GM06990 (cell line): ENCODE measurements at regions not wholly inside any gene's neighbourhood (a gene's known extent, or its start where the extent isn't known, plus 50 kb on each side); places are given as distances from the start of the nearest gene placed in this dataset.
"Not testable (repeated sequence)": the region's sequence is repeated elsewhere in the genome, so short reads cannot be mapped to it uniquely, and the experiment has no call there.

Experiments used
- DNase-seq: peaks from one replicate; pipeline ENCODE4 v3.0.0-alpha.2; 2011; ENCODE audit not compliant: insufficient read length; ENCODE audit errors: extremely low read depth
- H3K27me3 ChIP-seq: replicated peaks from 2 replicates; pipeline ENCODE4 v1.6.0; 2011; ENCODE audit warnings: low read length; ENCODE audit not compliant: control insufficient read depth, insufficient read depth
- H3K36me3 ChIP-seq: 2 replicates; pipeline ENCODE4 v1.5.1; 2011; ENCODE audit warnings: low read length; ENCODE audit not compliant: control insufficient read depth, insufficient read depth
- H3K4me3 ChIP-seq: replicated peaks from 2 replicates; pipeline ENCODE4 v1.5.1; 2011; ENCODE audit warnings: low read depth, mild to moderate bottlenecking, control low read depth, low read length
- TF ChIP-seq, protein P1 (sequence below): IDR thresholded peaks from 2 replicates; pipeline ENCODE4 v1.5.1; 2011; ENCODE audit warnings: low read length, control low read depth, mild to moderate bottlenecking, inconsistent platforms; ENCODE audit not compliant: insufficient read depth, poor library complexity, severe bottlenecking

DNA sequence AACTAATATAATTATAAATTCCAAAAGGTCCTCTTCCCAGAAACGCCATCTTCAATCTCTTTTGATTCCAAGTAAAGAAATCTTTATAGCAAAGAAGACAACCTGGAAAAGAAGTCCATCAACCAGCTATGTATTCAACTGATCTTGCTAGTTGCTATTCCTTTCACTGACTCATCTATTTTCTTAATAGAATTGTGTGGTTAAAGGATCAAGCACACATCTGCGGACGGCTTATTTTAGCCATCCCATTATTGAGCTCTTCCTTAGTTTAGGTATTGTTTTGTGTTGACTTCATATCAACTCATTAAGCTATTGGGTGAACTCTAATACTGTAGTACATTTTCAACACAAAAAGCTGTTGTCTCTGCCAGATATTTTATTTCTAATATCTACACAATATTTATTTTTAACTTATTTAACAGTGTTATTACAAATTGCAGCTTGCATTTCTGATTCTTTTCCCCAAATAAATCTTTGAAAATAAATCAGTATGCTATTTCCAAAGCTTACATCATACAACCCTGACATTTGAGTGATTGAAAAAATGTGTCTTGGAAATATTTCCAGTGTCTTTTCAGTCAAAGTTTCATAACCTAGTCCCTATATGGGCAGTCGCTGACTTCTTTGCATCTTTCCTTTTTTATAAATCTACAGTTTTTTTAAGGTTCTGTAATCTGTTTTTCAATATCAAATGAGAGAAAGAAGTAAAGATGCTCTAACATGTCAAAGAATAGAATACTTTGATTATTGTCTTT, 158.8 kb upstream of the SPRY2 start:
- Histone ChIP-seq H3K27me3 (no peaks in the 10 kb centered on the region), H3K4me3 (no peak overlapping the region), H3K36me3 (no peaks in the 10 kb centered on the region)
- TF ChIP-seq, protein P1, sequence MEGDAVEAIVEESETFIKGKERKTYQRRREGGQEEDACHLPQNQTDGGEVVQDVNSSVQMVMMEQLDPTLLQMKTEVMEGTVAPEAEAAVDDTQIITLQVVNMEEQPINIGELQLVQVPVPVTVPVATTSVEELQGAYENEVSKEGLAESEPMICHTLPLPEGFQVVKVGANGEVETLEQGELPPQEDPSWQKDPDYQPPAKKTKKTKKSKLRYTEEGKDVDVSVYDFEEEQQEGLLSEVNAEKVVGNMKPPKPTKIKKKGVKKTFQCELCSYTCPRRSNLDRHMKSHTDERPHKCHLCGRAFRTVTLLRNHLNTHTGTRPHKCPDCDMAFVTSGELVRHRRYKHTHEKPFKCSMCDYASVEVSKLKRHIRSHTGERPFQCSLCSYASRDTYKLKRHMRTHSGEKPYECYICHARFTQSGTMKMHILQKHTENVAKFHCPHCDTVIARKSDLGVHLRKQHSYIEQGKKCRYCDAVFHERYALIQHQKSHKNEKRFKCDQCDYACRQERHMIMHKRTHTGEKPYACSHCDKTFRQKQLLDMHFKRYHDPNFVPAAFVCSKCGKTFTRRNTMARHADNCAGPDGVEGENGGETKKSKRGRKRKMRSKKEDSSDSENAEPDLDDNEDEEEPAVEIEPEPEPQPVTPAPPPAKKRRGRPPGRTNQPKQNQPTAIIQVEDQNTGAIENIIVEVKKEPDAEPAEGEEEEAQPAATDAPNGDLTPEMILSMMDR, result no peak
- no peak for DNase-seq

DNA sequence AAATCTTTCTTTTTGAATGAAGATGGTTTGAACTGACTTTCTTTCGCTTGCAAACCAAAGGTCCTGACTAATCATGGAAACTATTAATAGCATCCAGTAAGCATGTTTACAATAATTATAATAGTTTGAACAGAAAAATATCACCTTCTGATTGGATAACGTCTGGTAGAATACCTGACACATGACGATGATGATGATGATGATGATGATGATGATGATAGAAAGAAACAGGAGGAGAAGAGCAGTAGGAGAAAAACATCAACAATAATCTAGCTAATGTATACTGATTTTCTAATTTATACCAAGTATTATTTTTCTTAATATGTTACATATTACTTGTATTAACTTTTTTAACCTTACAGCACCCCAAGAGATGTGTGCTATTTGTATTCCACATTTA, 157.5 kb upstream of the SPRY2 start:
- TF ChIP-seq, protein P1, result no peak
- H3K36me3 ChIP-seq, result no peaks in the 10 kb centered on the region
- DNase-seq, result no peak
- H3K4me3 ChIP-seq, result no peak overlapping the region
- H3K27me3 ChIP-seq, result no peaks in the 10 kb centered on the region

DNA sequence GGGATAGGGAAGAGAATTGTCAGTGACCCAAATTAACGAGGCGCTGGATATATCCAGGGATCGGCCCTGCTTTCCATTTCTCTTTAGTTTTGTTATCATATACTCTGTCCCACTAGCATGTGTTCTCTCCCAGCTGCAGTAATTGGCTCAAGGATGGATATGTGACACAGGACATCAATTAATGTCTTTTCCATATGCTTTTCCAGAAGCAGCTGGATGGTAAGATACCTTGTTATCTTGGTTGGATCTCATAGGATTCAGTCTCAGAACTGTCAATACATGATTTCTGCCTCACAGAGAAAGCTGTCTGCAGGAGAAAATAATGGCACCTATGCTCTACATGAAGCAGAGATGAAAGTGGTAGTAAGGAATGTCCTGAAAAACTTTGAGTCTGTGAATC, 157.1 kb upstream of the SPRY2 start:
- Histone ChIP-seq H3K4me3 (no peak overlapping the region), H3K36me3 (no peaks in the 10 kb centered on the region), H3K27me3 (no peaks in the 10 kb centered on the region)
- TF ChIP-seq, protein P1, result no peak
- no peak for DNase-seq

DNA sequence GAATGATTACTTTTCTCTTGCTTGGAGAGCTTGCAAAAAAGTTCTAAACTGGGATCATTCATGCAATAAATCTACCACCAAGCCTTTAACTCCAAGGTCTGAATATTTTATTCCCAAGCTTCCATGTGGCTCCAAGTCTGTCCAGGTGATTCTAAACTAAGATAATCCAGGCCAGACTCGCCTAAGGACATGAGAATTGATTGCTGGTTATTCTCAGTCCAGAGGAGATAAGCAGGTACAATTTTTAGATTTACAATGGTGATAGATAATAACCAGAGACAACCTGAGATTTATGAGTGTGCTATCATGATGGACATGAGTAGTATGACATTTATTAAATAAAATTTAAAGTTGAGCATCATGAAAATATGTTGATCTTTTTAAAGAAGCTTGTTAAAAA, 156.5 kb upstream of the SPRY2 start:
- no peaks in the 10 kb centered on the region for H3K36me3 ChIP-seq
- no peaks in the 10 kb centered on the region for H3K27me3 ChIP-seq
- TF ChIP-seq, protein P1, result no peak
- DNase-seq, result no peak
- no peak overlapping the region for H3K4me3 ChIP-seq

DNA sequence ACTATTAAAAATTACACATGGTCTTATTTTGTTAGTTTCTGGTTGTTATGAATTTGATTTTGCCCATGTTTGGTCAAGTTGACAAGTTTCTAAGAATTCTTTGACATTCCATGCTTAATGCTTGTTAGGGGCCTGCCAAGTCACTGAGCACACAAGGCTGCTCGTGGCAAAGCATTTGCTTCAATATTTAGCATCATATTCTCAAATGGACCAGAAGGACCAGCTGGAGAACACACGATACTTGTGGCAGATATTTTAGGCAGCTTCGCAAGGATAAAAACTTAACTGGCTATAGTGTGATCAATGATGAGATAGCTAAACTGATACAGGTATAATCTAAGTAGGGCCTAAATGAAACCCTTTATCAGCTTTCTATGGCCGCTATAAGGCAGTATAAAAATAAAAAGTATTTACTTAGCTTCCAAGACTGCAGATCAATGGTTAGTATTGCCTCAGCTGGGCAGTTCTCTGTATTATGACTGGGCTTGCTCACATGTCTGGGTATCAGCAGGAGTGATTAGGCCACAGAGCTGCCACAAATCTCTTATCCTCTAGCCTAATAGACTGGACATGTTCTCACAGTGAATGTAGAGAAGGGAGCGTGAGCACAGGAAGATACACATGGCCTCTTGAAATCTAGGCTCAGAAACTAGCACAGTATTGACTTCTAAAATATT, 155.9 kb upstream of the SPRY2 start:
- no peaks in the 10 kb centered on the region for H3K27me3 ChIP-seq
- TF ChIP-seq, protein P1, result no peak
- no peaks in the 10 kb centered on the region for H3K36me3 ChIP-seq
- no peak for DNase-seq
- no peak overlapping the region for H3K4me3 ChIP-seq

DNA sequence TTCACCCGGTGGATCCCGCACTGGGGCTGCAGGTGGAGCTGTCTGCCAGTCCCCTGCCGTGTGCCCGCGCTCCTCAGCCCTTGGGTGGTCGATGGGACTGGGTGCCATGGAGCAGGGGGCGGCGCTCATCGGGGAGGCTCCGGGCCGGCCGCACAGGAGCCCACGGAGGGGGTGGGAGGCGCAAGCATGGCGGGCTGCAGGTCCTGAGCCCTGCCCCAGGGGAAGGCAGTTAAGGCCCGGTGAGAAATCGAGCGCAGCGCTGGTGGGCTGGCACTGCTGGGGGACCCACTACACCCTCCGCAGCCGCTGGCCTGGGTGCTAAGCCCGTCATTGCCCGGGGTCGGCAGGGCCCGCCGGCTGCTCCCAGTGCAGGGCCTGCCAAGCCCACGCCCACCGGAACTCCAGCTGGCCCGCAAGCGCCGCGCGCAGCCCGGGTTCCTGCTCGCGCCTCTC, 149.6 kb upstream of the SPRY2 start:
- H3K36me3 ChIP-seq, H3K4me3 ChIP-seq, H3K27me3 ChIP-seq, DNase-seq: not testable (repeated sequence)
